ENCODE measurements at regions not wholly inside any gene's neighbourhood (a gene's known extent, or its start where the extent isn't known, plus 50 kb on each side); places are given as distances from the start of the nearest gene placed in this dataset.

DNA sequence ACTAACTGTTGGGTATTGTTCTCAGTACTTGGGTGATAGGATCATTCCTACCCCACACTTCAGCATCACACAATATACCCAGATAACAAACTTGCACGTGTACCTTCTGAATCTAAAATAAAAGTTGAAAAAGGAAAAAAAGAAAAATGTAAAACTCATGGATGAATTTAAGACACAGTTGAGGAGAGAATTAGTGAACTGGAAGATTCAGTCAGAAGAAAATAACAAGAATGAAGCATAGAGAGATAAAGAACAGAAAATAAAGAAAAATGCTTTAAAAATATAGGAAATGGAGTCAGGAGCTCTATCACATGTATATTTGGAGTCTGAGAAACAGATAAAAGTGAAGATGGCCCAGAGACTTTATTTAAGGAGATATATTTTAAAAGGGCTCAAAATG, 90.4 kb upstream of the SALL3 start:
- TF ChIP-seq, protein P1, sequence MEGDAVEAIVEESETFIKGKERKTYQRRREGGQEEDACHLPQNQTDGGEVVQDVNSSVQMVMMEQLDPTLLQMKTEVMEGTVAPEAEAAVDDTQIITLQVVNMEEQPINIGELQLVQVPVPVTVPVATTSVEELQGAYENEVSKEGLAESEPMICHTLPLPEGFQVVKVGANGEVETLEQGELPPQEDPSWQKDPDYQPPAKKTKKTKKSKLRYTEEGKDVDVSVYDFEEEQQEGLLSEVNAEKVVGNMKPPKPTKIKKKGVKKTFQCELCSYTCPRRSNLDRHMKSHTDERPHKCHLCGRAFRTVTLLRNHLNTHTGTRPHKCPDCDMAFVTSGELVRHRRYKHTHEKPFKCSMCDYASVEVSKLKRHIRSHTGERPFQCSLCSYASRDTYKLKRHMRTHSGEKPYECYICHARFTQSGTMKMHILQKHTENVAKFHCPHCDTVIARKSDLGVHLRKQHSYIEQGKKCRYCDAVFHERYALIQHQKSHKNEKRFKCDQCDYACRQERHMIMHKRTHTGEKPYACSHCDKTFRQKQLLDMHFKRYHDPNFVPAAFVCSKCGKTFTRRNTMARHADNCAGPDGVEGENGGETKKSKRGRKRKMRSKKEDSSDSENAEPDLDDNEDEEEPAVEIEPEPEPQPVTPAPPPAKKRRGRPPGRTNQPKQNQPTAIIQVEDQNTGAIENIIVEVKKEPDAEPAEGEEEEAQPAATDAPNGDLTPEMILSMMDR (conservative IDR thresholded peaks at IDR 0.05 in 1 of 2, IDR thresholded peaks at IDR 0.05 in 1 of 2; ENCODE audit: low read depth in 1 of 2, low read length in 2 of 2), result no peak
- TF ChIP-seq EZH2 (IDR thresholded peaks at IDR 0.05; ENCODE audit: low read length, missing control alignments), result no peak

Measured in fibroblast of lung (primary cell).